ENCODE measurements at regions not wholly inside any gene's neighbourhood (a gene's known extent, or its start where the extent isn't known, plus 50 kb on each side); places are given as distances from the start of the nearest gene placed in this dataset.

- TF ChIP-seq UBTF (CRISPR knock-in tag; IDR thresholded peaks at IDR 0.05): no peak
- TF ChIP-seq NFIB (CRISPR knock-in tag; IDR thresholded peaks at IDR 0.05; ENCODE audit: borderline replicate concordance): no peak
- no peak for TF ChIP-seq MYC (CRISPR knock-in tag; IDR thresholded peaks at IDR 0.05; ENCODE audit: borderline replicate concordance)
- no peak for TF ChIP-seq ZBTB40 (IDR thresholded peaks at IDR 0.05)
- no peak for TF ChIP-seq ZBTB40 (CRISPR knock-in tag; IDR thresholded peaks at IDR 0.05)
Observed at GRCh38 chr11:133740963-133741362, 104.3 kb downstream of the SPATA19 start.
